ENCODE measurements at regions not wholly inside any gene's neighbourhood (a gene's known extent, or its start where the extent isn't known, plus 50 kb on each side); places are given as distances from the start of the nearest gene placed in this dataset.

- FAIRE-seq, result no peak
- no peak for DNase-seq (ENCODE audit: low spot score in 2 of 2)
Measured at GRCh38 chr12:97910559-97910958, 448.0 kb downstream of the RMST start.

DNA sequence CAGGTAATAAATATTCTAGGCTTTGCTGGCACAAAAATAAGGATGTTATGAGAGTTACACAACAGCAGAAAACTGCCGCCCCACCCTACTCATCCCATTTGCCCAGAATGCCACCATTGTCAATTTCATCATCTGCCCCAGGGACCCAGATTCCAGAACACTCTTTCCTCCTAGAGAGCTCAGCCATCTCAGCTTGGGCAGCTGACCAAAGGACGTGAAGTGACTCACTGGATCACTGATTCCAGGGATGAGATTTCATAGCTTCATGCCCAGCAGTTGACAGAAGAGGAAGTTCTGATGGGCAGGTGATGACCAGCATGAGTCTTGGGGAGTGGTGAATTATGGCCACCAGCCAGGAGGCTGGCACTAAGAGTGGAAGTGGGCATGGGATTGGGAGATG, 450.3 kb downstream of the RMST start:
- no peak for FAIRE-seq
- DNase-seq (ENCODE audit: low spot score in 2 of 2), result no peak

GRCh38 chr12:97921979-97922722, 459.5 kb downstream of the RMST start:
- no peak for FAIRE-seq
- DNase-seq (ENCODE audit: low spot score in 2 of 2), result no peak

GRCh38 chr12:97923546-97923945, 460.9 kb downstream of the RMST start:
- FAIRE-seq, result no peak
- DNase-seq (ENCODE audit: low spot score in 2 of 2), result no peak

DNA sequence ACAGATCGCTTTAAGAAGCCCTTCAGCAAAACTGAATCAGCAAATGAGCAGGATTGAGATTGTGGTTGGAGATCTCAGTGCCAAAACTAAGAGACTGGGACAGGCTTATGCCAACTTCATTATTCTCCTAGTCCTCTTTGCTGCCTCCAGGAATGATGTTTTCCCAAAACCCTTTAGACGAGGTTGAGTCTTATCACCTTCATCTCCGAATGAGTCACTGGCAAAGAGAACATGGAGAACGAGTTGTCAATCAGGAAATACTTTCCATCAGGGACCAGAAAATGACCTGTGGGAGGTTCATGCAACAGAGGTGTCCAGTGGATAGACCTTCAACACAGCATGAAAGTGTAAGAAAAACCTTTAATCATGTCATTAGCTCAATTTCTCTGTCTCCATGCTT, 461.5 kb downstream of the RMST start:
- FAIRE-seq (no peak), DNase-seq (ENCODE audit: low spot score in 2 of 2) (no peak)

- DNase-seq (ENCODE audit: low spot score in 2 of 2) (no peak), FAIRE-seq (no peak)
Measured at GRCh38 chr12:97927977-97928376, 465.4 kb downstream of the RMST start.

DNA sequence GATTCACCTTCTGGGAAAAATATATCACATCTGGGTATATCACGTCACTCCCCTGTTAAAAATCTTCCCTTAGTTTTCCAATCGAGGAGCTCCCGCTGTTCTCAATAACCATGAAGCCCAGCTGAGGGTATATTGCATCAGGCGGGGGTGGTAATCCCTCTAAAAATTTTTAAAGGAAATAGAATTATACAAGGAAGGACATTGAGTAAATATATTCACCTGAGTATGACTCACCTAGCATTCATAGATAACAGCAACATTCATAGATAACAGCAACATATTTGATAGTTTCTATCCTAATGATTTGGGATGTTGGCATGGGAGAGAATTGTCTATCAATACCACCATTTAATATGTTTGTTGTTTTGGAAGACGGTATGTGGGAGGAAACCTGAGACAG, 473.6 kb downstream of the RMST start:
- FAIRE-seq (no peak), DNase-seq (ENCODE audit: low spot score in 2 of 2) (no peak)

DNA sequence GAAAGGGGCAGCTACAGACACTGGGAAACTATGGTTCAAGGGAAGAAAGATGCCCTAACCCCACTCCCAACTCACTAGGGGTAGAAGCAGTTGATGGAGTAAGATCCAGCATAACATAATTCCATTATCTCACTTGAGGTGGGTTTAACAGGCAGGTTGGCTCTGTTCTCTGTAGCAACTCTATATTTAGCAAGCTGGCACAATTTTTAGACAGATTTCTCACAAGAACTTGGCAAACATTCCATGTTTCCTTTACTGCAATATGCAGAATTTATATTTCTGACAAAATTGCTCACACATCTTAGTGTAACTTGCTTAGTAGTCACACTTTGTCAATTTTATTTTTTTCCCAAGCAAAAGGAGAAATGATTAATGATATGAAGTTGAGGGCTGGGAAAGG, 475.4 kb downstream of the RMST start:
- DNase-seq (ENCODE audit: low spot score in 2 of 2) (no peak), FAIRE-seq (no peak)

- no peak for DNase-seq (ENCODE audit: low spot score in 2 of 2)
- FAIRE-seq, result no peak
Measured at GRCh38 chr12:97939156-97939555, 476.6 kb downstream of the RMST start.

DNA sequence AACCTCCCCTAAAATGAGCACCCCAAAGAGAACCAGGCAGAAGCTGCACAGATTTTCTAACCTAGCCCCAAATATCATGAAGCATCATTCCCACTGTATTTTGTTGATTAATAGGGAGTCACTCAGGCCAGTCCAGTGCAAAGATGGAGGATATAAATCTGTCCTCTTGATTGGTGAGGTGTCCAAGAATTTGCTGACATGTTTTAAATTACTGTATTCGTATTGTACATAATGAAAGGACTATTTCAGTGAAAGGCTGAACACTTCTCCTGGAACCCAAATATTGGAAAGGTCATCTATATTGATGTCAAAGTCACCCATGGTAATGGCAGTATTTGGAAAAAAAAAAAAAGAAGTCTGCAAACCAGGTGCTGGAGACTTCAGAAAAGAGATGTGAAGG, 477.5 kb downstream of the RMST start:
- DNase-seq (ENCODE audit: low spot score in 2 of 2) (no peak), FAIRE-seq (no peak)

DNA sequence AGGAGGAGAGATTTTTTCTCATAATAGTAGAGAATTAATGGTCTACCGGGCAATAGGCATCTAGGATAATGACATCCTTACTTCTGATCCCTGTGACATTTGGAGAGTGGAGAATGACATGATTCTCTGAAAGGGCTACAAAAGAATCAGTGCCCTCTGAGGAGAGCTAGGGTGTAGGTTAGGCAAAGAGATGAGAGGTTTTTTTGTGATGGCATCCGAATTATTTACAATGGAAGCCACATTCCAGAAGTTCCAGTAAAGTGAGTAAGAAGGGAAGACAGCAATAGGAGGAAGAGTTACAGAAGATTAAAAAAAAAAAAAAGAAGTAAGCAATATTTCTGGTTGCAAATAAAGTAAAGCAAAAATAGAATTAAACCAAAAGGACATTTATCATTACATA, 478.0 kb downstream of the RMST start:
- no peak for FAIRE-seq
- DNase-seq (ENCODE audit: low spot score in 2 of 2), result no peak

DNA sequence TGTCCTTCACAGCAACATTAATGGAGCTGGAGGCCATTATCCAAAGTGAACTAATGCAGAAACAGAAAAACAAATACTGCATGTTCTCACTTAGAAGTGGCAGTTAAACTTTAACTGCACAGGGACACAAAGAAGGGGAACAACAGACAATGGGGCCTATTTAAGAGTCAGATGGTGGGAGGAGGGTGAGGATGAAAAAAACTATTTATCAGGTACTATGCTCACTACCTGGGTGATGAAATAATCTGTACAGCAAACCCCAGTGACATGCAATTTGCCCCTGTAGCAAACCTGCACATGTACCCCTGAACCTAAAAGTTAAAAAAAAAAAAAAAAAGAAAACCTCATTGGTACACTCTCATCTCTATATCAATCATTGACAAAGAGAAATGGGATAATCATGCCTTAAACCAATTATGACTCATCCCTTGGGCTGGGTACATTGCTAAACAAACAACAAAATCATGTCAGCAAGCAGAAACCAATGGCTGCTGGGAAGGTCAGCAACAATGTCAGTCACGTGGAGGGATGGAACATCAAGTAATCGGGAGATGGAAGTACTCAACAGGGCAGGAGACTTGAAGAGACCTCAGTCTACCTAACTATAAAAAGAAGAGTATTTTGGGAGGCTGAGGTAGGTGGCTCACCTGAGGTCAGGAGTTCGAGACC, 479.2 kb downstream of the RMST start:
- no peak for DNase-seq (ENCODE audit: low spot score in 2 of 2)
- no peak for FAIRE-seq

DNA sequence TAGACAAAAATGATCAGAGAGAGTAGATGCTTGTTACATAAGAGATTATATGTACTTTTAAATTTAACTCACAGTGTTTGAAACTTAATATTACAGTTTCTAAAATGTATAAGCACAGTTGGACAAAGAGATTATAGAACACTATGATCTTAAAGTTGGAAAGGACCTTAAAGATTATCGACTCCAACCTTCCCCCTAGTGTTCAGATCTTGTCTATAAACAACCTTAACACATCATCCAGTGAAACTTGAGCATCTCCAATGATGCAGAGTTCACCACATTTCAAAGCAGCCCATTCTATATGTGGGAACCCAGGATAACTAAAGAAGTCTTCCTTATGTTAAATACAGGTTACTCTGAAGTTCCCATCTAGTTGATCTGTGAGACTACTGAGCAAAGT, 480.8 kb downstream of the RMST start:
- DNase-seq (ENCODE audit: low spot score in 2 of 2), result no peak
- no peak for FAIRE-seq

DNA sequence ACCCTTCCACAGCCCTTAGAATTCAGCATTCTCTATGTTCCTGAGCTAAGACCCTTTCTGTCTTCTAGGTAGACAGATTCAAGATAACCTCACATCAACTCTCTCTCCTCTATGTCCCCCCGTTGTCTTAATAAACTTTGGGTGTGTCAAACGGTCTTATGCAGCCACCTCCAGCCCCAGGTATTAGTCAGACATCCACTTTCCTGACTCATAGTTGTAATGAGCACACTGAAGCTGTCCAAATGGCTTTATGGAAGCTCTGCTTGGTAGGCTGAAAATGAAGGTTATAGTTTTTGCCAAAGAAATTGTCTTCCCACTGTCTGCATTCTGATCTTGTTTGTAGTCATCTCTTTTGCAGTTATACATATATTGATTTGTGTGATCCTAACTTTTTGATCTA, 482.0 kb downstream of the RMST start:
- FAIRE-seq, result no peak

DNA sequence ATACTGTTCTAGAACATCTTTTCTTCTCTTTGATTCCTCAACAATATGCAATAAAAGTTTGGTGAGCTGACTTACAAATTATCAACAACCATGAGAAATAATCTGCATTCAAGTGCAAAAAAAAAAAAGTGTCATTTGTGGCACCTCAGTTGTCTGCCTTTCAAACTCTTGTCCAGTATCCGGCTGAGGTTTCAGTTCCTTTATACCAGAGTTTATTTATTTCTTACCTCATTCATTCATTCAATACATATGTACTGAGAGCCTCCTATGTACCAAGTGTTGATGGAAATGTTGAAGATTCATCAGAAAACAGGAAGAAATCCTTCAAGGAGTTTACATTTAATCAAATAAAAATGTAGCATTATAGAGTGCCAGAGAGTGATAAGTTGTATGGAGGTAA, 484.1 kb downstream of the RMST start:
- FAIRE-seq, result no peak
- no peak for DNase-seq (ENCODE audit: low spot score in 2 of 2)

More for the DNA sequence above, 482.0 kb downstream of the RMST start:
- DNase-seq (ENCODE audit: low spot score in 2 of 2), result no peak

DNA sequence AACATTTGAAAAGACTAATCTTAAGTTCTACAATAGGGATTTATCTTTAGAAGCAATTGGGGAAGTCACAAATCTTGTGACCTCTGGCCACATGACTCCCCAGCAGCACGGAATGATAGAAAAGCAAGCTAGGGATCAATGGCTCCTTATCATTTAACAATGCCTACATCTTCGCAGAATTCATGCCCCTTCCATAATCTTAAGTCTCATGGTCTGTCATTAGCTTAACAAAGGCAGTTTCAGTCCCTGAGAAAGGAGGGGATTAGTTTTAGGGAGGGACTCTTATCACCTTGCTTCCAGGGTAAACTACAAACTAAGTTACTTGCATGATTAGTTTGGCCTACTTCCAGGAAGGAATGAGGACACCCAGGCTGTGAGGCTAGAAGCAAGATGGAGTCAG, 486.0 kb downstream of the RMST start:
- DNase-seq (ENCODE audit: low spot score in 2 of 2), result no peak
- FAIRE-seq, result no peak

GRCh38 chr12:97951239-97951638, 488.6 kb downstream of the RMST start:
- FAIRE-seq (no peak), DNase-seq (ENCODE audit: low spot score in 2 of 2) (no peak)

- DNase-seq (ENCODE audit: low spot score in 2 of 2) (no peak), FAIRE-seq (no peak)
Measured at GRCh38 chr12:97951717-97952116, 489.1 kb downstream of the RMST start.

GRCh38 chr12:97957109-97957508, 494.5 kb downstream of the RMST start:
- DNase-seq (ENCODE audit: low spot score in 2 of 2), result no peak
- no peak for FAIRE-seq

- FAIRE-seq (no peak), DNase-seq (ENCODE audit: low spot score in 2 of 2) (no peak)
Measured at GRCh38 chr12:97960225-97960624, 497.6 kb downstream of the RMST start.

DNA sequence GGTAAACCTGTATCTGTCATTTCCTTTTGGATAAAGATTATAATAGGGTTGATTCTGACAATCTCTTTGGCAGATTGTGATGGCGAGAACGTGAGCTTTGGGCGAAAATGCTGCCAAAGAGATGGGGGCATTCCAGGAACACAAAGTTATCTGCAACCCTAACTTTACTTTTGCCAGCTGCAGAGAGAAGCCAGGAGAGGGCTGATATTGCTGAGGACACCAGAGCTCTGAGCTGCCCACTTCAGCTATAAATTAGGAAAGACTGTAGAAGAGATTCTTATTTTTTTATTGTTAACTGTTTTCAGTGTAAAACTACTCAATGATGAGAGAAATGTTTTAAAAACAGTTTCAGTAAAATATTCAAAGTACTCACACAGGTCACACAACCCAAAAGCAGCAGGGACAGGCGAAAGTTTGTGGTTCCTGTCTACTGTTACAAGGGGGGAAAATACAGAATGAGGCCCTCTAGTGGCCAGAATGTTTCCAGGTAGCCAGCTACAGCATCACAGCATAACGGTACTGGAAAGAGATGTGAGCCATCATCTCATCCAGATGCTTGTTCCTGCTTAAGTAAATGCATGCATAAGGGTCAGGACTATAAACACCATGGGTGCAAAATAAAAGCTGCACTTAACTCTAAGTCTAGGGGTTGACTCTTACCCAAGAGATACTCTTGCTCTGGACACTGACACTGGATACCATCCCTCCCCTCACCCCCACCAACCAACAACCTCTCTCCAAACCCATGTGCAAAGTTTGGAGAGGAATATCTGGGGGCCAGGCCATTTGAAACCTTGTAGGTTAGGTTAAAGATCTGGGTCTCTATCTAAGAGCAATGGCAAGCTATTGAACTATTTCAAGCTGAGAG, 498.4 kb downstream of the RMST start:
- FAIRE-seq, result no peak
- DNase-seq (ENCODE audit: low spot score in 2 of 2), result no peak
